ENCODE measurements at regions not wholly inside any gene's neighbourhood (a gene's known extent, or its start where the extent isn't known, plus 50 kb on each side); places are given as distances from the start of the nearest gene placed in this dataset.

DNA sequence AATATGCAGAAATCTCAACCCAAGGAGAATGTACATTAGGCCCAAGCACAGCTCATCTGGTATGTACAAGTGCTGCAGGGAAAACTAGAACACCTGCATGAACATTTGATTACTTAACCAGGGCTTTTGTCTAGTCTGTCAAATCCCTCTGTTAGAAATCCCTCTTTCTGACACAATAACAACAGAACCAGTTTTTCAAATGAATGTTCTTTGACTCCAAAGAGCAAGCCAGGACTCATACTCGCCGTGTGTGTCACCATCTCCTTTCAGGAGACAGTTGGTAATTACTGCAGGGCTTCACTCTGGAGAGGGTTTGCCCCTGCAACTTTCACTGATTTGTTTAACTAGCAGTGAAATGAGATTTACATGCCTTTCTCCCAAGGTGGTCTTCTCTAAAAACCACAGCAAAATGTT, 143.0 kb upstream of the FAM241A start:
- in situ Hi-C loops (cut with HindIII; ENCODE audit: low pct_ligation_motif_present, low sequenced_read_pairs) = no loop called here
- no peak overlapping the region for H3K27ac ChIP-seq
- TF ChIP-seq, protein P1, sequence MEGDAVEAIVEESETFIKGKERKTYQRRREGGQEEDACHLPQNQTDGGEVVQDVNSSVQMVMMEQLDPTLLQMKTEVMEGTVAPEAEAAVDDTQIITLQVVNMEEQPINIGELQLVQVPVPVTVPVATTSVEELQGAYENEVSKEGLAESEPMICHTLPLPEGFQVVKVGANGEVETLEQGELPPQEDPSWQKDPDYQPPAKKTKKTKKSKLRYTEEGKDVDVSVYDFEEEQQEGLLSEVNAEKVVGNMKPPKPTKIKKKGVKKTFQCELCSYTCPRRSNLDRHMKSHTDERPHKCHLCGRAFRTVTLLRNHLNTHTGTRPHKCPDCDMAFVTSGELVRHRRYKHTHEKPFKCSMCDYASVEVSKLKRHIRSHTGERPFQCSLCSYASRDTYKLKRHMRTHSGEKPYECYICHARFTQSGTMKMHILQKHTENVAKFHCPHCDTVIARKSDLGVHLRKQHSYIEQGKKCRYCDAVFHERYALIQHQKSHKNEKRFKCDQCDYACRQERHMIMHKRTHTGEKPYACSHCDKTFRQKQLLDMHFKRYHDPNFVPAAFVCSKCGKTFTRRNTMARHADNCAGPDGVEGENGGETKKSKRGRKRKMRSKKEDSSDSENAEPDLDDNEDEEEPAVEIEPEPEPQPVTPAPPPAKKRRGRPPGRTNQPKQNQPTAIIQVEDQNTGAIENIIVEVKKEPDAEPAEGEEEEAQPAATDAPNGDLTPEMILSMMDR (IDR thresholded peaks at IDR 0.05; ENCODE audit: low read depth, low read length, missing control alignments) = no peak
- DNase-seq = no peak
- no peak overlapping the region for H3K4me3 ChIP-seq (ENCODE audit: low read depth, low read length)
- no peaks in the 10 kb centered on the region for H3K27me3 ChIP-seq (replicated peaks)
- no peaks in the 10 kb centered on the region for H3K36me3 ChIP-seq (replicated peaks)

DNA sequence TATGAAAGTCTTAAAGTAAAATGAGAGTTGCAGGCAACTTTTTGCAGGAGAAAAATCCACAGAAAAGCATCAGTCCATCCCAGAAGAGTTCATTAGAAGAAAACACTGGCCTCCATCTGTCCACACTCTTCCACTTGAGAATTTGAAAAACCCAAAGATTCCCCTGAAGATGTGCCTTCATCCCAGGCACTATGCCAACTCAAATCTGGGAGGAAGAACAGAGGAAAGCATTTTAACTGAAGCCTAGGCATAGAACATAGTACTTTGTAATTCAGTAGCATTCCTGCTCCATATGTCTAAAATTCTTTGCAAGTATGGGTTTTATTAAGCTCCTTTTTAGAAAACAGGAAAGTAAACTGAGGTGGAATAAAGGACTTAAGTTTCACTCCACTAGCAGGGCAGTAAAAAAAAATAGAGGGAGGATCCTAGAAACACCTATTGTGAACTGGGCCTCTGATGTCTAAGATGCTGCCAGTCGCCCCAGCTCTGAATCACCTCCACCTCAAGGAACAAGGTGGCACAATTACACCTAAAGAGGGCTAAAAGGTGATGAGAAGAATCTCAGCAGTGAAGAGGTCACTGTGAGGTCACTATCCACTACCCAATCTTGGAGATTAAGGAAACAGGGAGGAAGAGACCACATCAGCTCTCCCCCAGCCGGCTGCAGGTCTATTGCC, 141.9 kb upstream of the FAM241A start:
- in situ Hi-C loops (cut with HindIII; ENCODE audit: low pct_ligation_motif_present, low sequenced_read_pairs) = no loop called here
- Histone ChIP-seq H3K27ac (no peak overlapping the region), H3K27me3 (replicated peaks) (no peaks in the 10 kb centered on the region), H3K4me3 (ENCODE audit: low read depth, low read length) (no peak overlapping the region), H3K36me3 (replicated peaks) (no peaks in the 10 kb centered on the region)
- TF ChIP-seq, protein P1 (IDR thresholded peaks at IDR 0.05; ENCODE audit: low read depth, low read length, missing control alignments) = no peak
- no peak for DNase-seq

DNA sequence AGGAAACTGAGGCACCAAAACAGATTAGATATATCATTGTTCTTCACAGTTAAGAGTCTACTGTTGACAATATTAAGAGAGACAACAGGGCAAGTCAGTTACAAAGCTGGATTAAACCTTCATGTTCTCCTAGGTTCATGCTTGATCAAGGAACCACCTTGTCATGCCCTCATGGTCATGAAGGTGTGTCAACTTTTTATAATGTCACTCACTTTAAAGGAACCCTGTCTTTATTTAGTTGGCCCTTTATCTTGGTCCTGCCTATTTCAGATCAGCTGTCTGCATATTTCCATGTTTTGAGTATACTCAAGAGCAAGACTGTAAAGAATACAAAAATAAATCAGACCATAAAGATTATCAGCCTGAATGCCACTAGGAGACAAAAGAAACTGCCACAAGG, 140.2 kb upstream of the FAM241A start:
- H3K27ac ChIP-seq = no peak overlapping the region
- TF ChIP-seq, protein P1 (IDR thresholded peaks at IDR 0.05; ENCODE audit: low read depth, low read length, missing control alignments) = no peak
- no peaks in the 10 kb centered on the region for H3K27me3 ChIP-seq (replicated peaks)
- H3K36me3 ChIP-seq (replicated peaks) = no peaks in the 10 kb centered on the region
- in situ Hi-C loops (cut with HindIII; ENCODE audit: low pct_ligation_motif_present, low sequenced_read_pairs) = no loop called here
- DNase-seq = no peak
- no peak overlapping the region for H3K4me3 ChIP-seq (ENCODE audit: low read depth, low read length)

DNA sequence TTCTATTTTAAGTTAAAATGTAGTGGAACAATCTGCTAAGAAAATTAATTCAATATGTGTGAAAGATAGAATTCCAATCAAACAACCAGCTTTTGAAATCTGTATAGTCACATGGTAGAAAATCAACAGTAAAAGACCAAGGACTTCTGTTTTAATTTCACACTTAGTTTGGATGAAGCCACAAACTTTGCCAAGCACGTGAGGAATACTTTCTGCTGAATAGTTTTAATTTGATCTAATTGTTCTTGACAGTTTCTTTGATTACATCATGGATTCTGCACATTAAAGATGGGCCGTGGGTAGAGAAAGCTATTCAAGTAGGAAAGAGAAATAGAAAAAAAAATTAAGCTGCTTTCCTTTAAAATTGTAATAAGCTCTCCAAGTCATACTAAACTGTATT, 137.9 kb upstream of the FAM241A start:
- in situ Hi-C loops (cut with HindIII; ENCODE audit: low pct_ligation_motif_present, low sequenced_read_pairs) = no loop called here
- no peak for DNase-seq
- no peak overlapping the region for H3K27ac ChIP-seq
- TF ChIP-seq, protein P1 (IDR thresholded peaks at IDR 0.05; ENCODE audit: low read depth, low read length, missing control alignments) = no peak
- H3K36me3 ChIP-seq (replicated peaks) = no peaks in the 10 kb centered on the region
- no peak overlapping the region for H3K4me3 ChIP-seq (ENCODE audit: low read depth, low read length)
- no peaks in the 10 kb centered on the region for H3K27me3 ChIP-seq (replicated peaks)

DNA sequence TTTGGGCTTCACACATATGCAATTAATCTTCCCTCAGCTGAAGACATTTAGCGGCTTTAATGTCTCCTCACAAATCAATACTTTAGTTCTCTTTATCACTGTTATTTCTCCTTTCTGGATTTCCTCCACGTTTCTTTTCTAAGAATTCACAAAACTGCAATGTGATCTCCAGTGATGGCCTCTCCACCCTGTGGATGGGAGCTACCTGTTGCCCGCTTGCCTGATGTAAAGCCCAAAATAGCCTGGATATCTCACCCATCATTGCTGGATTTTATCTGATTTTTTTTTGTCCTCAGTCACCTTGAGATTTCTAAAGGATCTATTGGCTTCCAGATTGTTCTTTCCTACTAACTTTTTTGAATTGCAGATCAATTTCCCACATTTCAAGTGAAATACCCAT, 129.3 kb upstream of the FAM241A start:
- no peaks in the 10 kb centered on the region for H3K27me3 ChIP-seq (replicated peaks)
- no peaks in the 10 kb centered on the region for H3K36me3 ChIP-seq (replicated peaks)
- H3K4me3 ChIP-seq (ENCODE audit: low read depth, low read length) = no peak overlapping the region
- no peak for DNase-seq
- TF ChIP-seq, protein P1 (IDR thresholded peaks at IDR 0.05; ENCODE audit: low read depth, low read length, missing control alignments) = no peak
- no peak overlapping the region for H3K27ac ChIP-seq
- in situ Hi-C loops (cut with HindIII; ENCODE audit: low pct_ligation_motif_present, low sequenced_read_pairs) = no loop called here

DNA sequence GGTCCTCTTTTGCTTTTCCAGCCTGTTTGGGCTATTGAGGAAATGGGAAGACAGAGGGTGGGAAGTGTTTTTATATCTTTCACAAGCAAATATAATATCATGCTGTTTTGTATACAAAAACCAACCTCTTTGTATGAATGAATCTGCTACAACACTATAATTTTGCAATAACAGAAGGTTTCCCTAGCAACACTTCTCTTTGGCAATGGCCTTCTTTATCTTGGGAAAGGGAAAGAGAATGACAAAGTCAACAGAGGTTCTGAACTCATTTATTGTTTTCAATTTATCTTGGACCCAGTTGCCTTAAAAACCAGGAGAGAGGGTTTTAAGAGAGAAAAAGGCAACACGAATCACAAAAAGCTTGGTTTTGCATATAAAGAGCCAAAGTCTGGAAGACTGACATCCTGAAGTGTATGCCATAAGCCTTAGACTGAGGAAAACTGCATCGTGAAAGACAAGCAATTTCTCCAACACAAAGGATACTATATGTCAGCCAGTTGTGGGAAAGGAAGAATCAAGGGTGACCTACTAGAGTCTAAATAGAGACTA, 121.8 kb upstream of the FAM241A start:
- in situ Hi-C loops (cut with HindIII; ENCODE audit: low pct_ligation_motif_present, low sequenced_read_pairs) = no loop called here
- H3K27ac ChIP-seq = no peak overlapping the region
- DNase-seq = no peak
- peaks cover 2% of the 10 kb centered on the region for H3K27me3 ChIP-seq (replicated peaks)
- TF ChIP-seq, protein P1 (IDR thresholded peaks at IDR 0.05; ENCODE audit: low read depth, low read length, missing control alignments) = no peak
- H3K36me3 ChIP-seq (replicated peaks) = no peaks in the 10 kb centered on the region
- no peak overlapping the region for H3K4me3 ChIP-seq (ENCODE audit: low read depth, low read length)

Measured in brain microvascular endothelial cell (primary cell).